Left kidney (tissue), 1 donor: ENCODE measurements at regions not wholly inside any gene's neighbourhood (a gene's known extent, or its start where the extent isn't known, plus 50 kb on each side); places are given as distances from the start of the nearest gene placed in this dataset.
"Not testable (repeated sequence)": the region's sequence is repeated elsewhere in the genome, so short reads cannot be mapped to it uniquely, and the experiment has no call there.

Experiments used
- DNase-seq: peaks from one replicate; pipeline ENCODE4 v3.0.0-alpha.2; 2013

- DNase-seq, result no peak
These were observed 1060.8 kb upstream of the CRIM1 start for GRCh38 chr2:35294636-35295263.

GRCh38 chr2:35293261-35293660, 1062.3 kb upstream of the CRIM1 start:
- no peak for DNase-seq

- no peak for DNase-seq
These were observed 1063.4 kb upstream of the CRIM1 start for GRCh38 chr2:35292199-35292598.

GRCh38 chr2:35281702-35282101, 1073.9 kb upstream of the CRIM1 start:
- no peak for DNase-seq

- no peak for DNase-seq
These were observed 1099.8 kb upstream of the CRIM1 start for GRCh38 chr2:35255826-35256225.

GRCh38 chr2:35251156-35251555, 1104.4 kb upstream of the CRIM1 start:
- DNase-seq, result no peak

- DNase-seq, result no peak
These were observed 1108.9 kb upstream of the CRIM1 start for GRCh38 chr2:35246702-35247101.

- DNase-seq, result no peak
These were observed 1127.0 kb upstream of the CRIM1 start for GRCh38 chr2:35228584-35228983.

GRCh38 chr2:35220461-35220860, 1135.1 kb upstream of the CRIM1 start:
- DNase-seq, result no peak

GRCh38 chr2:35204881-35205280, 1150.7 kb upstream of the CRIM1 start:
- DNase-seq, result no peak

GRCh38 chr2:35204323-35204722, 1151.3 kb upstream of the CRIM1 start:
- no peak for DNase-seq

GRCh38 chr2:35199298-35199697, 1156.3 kb upstream of the CRIM1 start:
- DNase-seq, result no peak

- DNase-seq, result no peak
These were observed 1169.6 kb upstream of the CRIM1 start for GRCh38 chr2:35185861-35186412.

GRCh38 chr2:35184471-35184870, 1171.1 kb upstream of the CRIM1 start:
- no peak for DNase-seq

GRCh38 chr2:35176726-35177125, 1178.9 kb upstream of the CRIM1 start:
- not testable (repeated sequence) for DNase-seq

- no peak for DNase-seq
These were observed 1180.7 kb upstream of the CRIM1 start for GRCh38 chr2:35174845-35175244.

GRCh38 chr2:35172687-35173086, 1182.9 kb upstream of the CRIM1 start:
- DNase-seq, result no peak

GRCh38 chr2:35168351-35168750, 1187.2 kb upstream of the CRIM1 start:
- no peak for DNase-seq

GRCh38 chr2:35163948-35164347, 1191.6 kb upstream of the CRIM1 start:
- DNase-seq, result no peak

GRCh38 chr2:35160871-35161270, 1194.7 kb upstream of the CRIM1 start:
- no peak for DNase-seq

GRCh38 chr2:35125871-35126270, 1229.7 kb upstream of the CRIM1 start:
- no peak for DNase-seq

GRCh38 chr2:35125278-35125677, 1230.3 kb upstream of the CRIM1 start:
- DNase-seq, result no peak

GRCh38 chr2:35116151-35116550, 1239.4 kb upstream of the CRIM1 start:
- no peak for DNase-seq

GRCh38 chr2:35114765-35115164, 1240.8 kb upstream of the CRIM1 start:
- DNase-seq, result peak; percentile 10
